Mammary epithelial cell (primary cell): ENCODE measurements at regions not wholly inside any gene's neighbourhood (a gene's known extent, or its start where the extent isn't known, plus 50 kb on each side); places are given as distances from the start of the nearest gene placed in this dataset.

Experiments
- EZH2 ChIP-seq: IDR thresholded peaks from 2 replicates; pipeline ENCODE4 v1.6.1; 2012; ENCODE audit warnings: low read length, inconsistent platforms, borderline replicate concordance
- TF ChIP-seq, protein P1 (sequence below), 2 donors: IDR thresholded peaks in 1 of 2; conservative IDR thresholded peaks in 1 of 2; 2 replicates each; pipeline ENCODE4 v1.5.1; 2011 to 2012; ENCODE audit warnings: inconsistent platforms in 2 of 2, low read length in 2 of 2, mild to moderate bottlenecking in 2 of 2, control low read depth in 1 of 2, low read depth in 1 of 2; ENCODE audit not compliant: insufficient read depth in 1 of 2; ENCODE audit errors: extremely low read depth in 1 of 2

DNA sequence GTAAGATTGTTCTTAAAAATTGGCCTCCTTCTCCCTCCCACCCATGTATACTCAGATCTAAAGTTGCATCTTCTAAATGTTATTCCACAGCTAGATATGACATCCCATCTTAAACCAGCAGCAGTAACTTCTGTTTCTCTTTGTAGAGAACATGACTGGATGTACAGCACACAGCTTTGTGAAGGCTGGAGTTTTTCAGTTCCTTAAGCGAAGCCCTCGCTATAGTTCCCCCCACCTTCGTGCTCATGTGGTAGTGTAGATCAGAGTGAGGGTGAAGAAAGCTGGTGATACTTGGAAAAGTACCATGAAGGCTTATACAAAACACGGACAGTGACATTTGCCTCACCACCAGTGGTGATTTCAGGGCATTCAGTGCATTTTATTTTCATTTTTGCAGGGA, 137.5 kb downstream of the MAT2B start:
- TF ChIP-seq, protein P1, sequence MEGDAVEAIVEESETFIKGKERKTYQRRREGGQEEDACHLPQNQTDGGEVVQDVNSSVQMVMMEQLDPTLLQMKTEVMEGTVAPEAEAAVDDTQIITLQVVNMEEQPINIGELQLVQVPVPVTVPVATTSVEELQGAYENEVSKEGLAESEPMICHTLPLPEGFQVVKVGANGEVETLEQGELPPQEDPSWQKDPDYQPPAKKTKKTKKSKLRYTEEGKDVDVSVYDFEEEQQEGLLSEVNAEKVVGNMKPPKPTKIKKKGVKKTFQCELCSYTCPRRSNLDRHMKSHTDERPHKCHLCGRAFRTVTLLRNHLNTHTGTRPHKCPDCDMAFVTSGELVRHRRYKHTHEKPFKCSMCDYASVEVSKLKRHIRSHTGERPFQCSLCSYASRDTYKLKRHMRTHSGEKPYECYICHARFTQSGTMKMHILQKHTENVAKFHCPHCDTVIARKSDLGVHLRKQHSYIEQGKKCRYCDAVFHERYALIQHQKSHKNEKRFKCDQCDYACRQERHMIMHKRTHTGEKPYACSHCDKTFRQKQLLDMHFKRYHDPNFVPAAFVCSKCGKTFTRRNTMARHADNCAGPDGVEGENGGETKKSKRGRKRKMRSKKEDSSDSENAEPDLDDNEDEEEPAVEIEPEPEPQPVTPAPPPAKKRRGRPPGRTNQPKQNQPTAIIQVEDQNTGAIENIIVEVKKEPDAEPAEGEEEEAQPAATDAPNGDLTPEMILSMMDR (conservative IDR thresholded peaks at IDR 0.05 in 1 of 2, IDR thresholded peaks at IDR 0.05 in 1 of 2; ENCODE audit: extremely low read depth in 1 of 2, insufficient read depth in 1 of 2, low read depth in 1 of 2, low read length in 2 of 2) = no peak
- TF ChIP-seq EZH2 = no peak
